NOMO-1 treated with dmso at 0.1 percent for 144 hours (cell line): ENCODE measurements at regions not wholly inside any gene's neighbourhood (a gene's known extent, or its start where the extent isn't known, plus 50 kb on each side); places are given as distances from the start of the nearest gene placed in this dataset.
"Not testable (repeated sequence)": the region's sequence is repeated elsewhere in the genome, so short reads cannot be mapped to it uniquely, and the experiment has no call there.

Experiments
- DNase-seq: peaks from one replicate; lab custom pipeline; 2025; ENCODE audit not compliant: unreplicated experiment; lab: John Stamatoyannopoulos, UW

DNA sequence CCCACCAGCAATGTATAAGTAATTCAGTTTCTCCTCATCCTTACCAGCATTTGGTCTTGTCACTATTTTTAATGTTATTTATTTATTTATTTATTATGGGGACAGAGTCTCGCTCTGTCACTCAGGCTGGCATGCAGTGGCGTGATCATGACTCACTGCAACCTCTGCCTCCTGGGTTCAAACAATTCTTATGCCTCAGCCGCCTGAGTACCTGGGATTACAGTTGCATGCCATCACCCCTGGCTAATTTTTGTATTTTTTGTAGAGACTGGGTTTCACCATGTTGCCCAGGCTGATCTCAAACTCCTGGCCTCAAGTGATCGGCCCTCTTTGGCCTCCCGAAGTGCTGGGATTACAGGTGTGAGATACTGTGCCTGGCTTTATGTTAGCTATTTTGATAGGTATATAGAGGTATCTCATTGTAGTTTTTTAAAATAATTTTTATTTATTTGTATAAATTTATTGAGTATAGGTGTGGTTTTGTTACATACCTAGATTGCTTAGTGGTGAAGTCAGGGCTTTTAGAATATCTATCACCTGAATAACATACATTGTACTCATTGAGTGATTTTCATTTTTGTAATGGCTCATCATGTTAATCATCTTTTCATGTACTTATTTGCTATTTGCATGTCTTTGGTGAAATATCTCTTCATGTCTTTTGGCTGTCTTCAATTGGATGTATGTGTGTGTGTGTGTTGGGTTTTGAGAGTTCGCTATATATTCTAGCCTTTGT lies 53.3 kb downstream of the TANC2 start:
- DNase-seq = no peak

DNA sequence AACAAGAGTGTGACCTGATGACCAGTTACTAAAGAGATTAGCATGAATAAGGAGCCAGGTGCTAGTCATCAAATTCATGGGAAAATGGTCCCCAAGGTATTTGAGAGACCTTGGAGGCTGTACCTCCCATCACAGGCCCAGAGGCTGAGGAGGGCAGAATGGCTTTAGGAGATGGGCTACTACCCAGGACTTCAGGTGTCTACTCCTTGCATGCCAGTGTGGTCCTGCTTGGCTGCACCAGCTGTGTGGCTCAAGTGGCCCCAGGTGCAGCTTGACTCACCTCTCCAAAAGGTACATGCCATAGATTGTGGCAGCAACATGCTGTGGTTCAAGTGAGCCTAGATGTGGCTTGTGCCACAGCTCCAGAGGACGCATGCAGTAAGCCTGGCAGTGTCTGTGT lies 56.5 kb downstream of the TANC2 start:
- no peak for DNase-seq

DNA sequence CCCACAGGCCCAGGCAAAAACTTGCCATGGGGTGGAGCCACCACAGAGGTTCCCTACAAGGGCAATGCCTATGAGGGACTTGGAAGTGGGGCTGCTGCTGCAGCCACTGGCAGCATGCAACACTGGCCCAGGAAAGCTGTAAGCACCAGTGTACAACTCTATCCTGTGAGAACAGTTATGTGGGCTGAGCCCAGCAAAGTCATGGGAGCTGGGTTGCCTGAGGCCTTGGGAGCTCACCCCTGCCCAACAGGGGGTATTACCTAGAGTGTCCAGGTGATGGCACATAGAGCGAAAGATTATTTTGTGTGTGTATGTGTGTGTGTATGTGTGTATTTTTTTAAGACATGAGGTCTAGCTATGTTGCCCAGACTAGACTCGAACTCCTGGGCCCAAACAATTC lies 57.0 kb downstream of the TANC2 start:
- DNase-seq = no peak

DNA sequence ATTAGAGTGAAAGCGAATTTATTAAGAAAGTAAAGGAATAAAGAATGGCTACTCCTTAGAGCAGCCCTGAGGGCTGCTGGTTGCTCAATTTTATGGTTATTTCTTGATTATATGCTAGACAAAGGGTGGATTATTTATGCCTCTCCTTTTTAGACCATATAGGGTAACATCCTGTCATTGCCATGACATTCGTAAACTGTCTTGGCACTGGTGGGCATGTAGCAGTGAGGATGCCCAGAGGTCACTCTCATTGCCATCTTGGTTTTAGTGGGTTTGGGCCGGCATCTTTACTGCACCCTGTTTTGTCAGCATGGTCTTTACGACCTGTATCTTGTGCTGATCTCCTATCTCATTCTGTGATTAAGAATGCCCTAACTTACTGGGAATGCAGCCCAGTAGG lies 58.2 kb downstream of the TANC2 start:
- no peak for DNase-seq

DNA sequence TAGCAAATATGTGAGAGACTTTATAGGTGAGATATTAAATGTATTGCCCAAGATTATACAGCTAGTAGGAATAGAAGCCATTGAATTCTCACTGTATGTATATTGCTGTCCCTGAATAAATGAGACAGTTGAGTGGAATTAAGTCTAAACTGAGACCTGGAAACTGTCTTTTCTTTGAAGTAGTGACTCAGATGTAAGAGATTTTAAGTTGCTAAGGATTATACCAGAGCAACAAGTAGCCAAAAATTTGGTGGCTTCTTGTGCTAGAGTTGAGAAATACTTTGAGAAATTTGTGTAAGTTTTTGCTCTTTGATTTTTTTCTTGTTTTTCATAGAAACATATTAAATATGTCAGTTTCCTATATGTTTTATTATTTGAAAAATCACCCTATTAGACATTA lies 58.7 kb downstream of the TANC2 start:
- DNase-seq = no peak

DNA sequence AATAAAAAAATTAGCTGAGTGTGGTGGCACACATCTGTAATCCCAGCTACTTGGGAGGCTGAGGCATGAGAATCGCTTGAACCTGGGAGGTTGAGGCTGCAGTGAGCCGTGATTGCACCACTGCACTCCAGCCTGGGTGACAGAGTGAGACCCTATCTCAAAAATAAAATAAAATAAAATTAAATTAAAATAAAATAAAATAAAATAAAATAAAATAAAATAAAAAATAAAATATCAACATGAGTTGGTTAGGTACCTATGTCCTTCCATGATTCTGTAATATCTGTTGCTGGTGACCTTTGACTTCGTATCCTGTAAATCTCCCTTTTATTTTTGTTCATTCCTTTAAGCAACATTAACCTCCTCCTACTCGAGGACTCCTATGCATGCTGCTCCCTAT lies 59.6 kb downstream of the TANC2 start:
- not testable (repeated sequence) for DNase-seq

DNA sequence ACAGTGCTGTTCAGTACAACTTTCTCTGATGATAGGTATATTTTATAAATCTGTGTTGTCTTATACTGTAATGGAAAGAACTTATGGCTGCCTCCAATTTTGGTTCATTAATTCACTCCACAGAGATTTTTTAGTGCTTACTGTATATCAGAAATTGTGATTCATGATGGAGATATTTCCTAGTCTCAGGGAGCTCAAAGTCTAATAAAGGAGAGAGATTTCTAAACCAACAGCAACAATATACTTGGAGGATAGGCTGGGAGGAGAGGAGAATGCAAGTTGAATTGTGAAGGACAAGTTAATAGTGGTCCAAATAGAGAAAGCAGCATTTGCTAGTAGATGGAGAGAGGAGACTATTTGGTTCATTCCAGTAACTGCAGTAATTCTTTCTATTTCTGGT lies 63.5 kb downstream of the TANC2 start:
- DNase-seq = no peak

DNA sequence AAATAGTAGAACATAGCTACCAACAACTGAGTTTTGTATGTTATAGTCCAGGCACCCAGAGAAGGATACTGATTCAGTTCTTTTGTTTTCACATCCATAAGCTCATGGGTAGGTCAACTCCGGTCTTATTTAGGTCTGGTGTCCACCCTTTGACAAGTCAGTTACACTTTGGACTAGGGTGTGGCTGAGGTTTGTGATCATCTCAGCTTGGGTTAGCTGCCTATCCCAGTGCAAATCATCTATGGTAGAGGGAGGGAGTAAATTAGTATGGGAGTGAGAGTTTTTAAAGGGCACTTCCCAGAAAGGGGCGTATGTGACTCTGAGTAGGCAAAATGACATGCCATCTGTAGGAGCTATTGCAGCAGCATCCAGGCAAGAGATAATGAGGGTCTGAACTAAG lies 66.1 kb downstream of the TANC2 start:
- no peak for DNase-seq

DNA sequence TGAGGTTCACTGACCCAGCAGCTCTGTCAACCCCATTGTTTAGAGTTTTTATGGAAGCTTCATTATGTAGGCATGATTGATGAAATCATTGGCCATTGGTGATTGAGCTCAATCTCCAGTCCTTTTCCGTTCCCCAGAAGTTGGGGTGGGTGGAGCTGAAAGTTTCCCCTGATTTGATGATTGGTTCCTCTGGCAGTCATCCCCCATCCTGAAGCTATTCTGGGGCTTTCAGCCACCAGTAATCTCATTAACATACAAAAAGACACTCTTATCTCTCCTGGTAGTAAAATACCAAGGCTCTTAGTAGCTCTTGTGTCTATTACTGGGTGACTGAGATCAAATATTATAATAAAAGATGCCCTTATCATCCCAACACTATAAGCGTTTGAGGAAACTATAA lies 67.1 kb downstream of the TANC2 start:
- no peak for DNase-seq

DNA sequence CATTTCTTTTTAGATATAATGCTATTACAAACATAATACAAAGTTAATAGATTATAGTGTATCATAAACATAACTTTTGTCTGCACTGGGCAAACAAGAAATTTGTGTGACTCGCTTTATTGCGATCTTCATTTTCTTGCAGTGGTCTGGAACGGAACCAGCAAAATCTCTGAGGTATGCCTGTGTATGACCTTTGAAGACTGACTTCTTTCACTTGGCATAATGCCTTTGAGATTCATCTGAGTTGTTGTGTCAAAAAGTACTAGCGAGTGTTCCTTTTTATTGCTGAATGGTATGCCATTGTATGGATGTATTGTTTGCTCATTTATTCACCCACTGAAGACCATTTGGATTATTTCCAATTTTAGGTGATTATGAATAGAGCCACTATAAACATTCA lies 69.2 kb downstream of the TANC2 start:
- DNase-seq = no peak

DNA sequence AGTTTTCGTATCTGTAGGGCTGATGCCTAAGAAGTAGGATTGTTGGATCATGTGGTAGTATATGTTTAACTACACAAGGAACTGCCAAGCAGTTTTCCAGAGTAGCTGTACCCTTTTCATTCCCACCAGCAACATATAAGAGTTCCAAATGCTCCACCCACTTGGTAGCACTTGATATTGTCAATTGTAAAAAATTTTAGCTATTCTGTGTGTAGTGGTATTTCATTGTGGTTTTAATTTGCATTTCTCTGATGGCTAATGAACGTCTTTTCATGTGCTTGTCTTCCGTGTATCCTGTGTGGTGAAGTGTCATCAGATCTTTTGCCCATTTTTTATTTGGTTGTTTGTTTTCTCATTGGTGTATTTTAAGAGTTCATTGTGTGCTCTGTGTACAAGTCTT lies 69.7 kb downstream of the TANC2 start:
- DNase-seq = no peak

DNA sequence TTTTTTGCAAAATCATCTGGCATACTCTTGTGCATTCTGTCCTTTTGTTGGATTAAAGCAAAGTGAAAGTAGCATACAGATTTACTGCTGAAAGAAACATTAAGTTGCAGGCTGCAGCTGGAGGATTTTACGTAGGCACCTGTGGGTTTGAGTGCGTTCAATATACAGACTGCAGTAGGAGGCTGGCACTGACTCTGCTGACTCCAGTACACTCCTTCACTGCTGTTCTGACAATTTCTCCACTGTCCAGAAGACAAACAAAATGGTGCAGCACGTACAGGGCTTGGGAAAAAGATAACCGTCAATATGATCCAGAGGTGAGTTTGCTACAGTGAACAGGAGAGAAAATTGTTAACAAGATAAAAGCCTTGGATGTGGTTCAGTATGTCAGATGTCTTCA lies 73.3 kb downstream of the TANC2 start:
- DNase-seq = no peak

DNA sequence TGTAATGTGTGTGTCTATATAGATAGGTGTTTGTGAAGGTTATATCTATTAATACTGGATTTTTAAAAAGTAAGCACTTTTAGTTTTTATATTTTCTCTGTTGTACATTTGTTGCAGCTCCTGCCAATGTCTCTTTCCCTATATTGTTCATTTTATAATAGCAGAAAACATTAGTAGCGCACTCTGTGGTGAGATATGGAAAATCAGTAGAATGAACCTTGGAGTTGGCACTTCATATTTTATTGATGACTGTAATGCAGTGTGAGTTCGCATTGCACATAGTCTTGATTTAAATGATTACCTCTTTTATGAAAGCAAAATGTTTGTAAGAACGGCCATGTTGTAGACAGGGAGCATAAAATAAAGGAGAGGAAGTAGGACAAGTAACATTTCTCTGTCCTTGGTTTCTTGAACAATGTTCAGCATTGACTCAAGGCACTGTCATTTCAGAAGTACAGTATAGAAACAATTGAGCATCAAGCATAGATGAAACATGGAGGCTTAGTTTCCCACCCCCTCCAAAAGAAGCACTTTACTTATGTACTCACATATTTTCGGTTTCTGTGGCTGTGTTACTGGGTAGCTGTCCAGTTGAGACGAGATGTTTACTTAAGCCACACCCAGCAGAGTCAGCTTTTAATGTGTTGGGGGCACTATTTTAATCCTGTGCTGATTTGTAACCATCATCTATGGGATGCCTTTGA lies 74.0 kb downstream of the TANC2 start:
- DNase-seq = no peak

DNA sequence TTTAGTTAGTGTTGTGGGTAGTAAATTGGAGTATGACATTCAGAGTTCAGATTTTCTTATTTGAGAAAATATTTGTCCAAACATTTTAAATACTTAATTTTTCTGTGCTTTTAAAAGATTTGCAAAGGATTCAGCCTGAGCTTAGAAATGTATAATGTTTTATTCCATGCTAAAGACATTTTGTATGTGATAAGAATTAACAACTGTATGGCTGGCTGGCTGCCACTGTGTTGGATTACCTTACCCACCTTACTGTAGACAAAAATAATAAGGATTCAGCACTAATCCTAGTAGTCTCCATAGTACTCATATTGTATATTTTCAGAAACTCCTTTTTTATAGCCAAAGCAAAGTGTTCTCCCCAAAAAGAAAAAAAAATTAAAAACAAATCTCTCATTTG lies 74.8 kb downstream of the TANC2 start:
- DNase-seq = no peak

DNA sequence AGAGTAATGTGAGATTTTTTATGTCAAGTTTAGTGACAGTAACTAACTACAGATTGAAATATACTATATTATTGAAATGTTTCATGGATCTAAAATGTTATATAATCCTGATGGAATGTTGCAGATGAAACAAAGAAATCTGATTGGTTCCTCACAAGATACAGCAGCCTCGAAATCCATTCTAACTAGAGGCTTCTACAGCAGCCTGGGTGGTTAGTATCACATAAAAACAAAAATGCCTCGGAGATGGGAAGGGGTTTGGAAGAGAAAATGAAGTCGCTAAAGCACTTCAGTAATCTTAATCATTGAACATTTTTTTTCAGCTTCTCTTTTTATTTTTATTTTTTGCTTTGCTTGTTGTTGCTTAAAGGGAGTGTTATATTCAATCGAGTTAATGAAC lies 75.2 kb downstream of the TANC2 start:
- DNase-seq = no peak

DNA sequence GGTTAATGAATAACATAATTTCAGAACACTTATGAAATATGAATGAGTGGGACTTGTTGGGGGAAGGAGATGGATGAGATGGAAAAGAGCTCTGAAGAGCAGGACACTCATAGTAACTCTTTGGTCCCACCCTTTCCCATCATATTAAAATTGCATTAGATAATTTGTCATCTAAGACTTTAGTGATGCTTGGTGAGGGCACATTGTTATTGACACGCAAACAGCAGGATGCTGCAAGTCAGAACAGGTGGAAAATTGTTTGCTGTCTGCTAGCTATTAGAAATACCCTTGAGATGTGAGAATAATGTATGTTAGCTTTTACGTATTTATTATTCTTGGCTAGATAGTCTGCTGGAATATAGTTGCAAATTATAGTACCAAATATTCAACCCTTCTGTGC lies 75.7 kb downstream of the TANC2 start:
- no peak for DNase-seq

DNA sequence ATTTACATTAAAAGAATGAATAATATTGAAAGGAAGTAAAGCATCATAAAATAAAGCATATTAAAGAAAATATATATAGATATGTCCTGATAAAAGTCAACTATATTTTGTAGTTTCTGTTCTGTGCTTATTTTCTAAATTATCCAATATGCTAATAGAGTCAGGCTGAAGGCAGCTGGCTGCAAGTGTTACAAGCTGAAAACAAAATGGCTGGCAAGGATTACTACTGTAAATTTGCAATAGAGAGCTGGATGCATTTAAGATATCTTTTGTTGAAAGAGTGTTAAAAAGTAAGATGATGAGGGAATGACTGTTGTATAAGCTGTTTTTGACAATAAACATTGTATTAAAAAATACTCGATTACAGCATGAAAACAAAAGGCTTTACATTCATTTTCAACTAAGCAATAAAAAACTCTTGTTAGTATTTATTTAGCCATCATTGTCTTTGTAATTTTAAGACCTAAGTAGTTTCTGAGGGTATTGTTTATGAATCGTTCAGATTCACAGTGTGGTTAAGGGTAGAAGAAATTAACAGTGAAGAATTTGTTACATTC lies 76.3 kb downstream of the TANC2 start:
- DNase-seq = no peak

DNA sequence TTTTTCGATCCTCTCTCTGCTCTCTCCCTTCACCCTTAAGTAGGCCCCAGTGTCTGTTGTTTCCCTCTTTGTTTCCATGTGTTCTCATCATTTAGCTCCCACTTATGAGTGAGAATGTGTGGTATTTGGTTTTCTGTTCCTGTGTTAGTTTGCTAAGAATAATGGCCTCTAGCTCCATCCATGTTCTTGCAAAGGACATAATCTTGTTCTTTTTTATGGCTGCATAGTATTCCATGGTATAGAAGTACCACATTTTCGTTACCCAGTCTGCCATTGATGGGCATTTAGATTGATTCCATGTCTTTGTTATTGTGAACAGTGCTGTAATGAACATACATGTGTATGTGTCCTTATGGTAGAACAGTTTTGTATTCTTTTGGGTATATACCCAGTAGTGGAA lies 91.5 kb downstream of the TANC2 start:
- DNase-seq = not testable (repeated sequence)

DNA sequence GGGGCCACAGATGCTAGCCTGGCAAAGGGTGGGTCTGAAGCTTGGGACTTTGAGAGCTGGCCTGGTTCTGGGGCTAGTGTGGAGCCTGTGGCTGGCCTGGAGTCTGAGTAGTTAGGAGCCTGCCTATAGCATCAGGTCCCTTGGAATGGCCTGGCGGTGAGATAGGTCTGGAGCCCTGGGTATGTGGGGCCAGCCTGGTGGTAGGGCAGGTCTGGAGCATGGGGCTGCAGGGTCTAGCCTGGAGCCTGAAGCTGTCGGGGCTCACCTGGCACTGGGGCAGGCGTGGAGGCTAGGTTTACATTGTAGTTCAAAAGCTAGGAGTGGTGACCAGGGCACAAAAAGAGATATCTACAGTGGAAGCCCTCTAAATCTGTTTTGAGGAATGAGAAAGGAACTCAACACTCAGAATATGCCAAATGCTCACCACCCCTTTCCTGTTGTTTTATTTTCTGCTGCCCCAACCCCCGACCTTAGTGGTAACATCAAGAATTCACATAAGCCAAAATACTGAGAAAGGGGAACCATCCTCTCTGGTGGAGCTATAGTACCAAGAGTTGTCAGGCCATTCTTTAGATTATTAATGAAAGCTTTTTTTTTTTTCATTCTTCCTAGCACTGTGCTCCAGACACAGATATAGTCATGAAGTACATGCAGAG lies 100.3 kb downstream of the TANC2 start:
- no peak for DNase-seq

DNA sequence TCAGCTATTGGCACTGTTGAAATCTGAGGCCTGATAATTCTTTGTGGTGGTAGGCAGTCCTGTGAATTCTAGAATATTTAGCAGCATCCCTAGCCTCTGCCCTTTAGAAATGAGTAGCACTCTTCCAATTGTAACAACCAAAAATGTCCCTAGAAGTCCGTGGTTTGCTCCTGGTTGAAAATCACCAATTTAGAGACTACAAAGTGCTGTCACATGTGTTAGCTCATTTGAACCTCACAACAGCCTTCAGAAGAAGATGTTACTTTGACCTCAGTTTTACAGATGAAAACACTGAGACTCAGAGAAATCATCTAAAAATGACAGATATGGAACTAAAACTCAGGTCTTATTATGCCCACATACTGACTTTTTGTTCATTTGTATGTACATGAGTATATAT lies 103.2 kb downstream of the TANC2 start:
- no peak for DNase-seq

DNA sequence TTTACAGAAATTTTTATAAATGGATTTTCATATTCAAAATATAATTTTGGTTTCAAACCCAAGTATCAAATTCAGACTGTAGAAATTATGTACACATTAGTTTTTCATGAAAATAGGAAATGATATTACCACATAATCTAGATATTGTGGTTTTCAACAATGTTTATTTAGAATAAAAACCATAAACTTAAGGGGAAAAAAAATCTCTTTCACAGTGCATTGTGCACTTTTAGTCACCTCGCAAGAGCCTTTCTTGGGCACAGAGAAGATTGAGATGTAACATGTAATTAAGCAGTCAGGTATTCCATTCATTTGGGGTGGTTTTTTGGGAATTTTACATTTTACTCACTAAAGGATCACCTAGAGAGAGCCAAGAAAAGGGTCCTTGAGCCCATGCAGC lies 104.0 kb downstream of the TANC2 start:
- no peak for DNase-seq

DNA sequence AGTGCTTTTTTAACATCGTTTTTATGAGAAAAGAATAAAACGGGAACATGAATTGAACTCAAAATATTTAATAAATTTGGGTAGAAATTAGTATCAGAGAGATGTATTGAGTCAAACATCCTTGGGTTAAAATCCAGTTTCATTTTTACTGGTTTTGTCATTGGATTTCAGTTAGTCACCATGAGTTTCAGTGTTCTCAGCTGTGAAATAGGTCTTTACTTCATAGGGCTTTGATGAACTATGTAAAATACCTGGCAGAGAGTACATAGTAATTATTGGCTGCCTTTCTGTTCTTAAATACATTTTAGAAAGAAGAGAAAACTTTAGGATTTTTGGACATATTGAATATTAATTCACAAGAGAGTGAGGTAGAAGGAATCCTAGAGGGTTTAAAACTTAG lies 105.8 kb downstream of the TANC2 start:
- no peak for DNase-seq
